ENCODE measurements at regions not wholly inside any gene's neighbourhood (a gene's known extent, or its start where the extent isn't known, plus 50 kb on each side); places are given as distances from the start of the nearest gene placed in this dataset.

DNA sequence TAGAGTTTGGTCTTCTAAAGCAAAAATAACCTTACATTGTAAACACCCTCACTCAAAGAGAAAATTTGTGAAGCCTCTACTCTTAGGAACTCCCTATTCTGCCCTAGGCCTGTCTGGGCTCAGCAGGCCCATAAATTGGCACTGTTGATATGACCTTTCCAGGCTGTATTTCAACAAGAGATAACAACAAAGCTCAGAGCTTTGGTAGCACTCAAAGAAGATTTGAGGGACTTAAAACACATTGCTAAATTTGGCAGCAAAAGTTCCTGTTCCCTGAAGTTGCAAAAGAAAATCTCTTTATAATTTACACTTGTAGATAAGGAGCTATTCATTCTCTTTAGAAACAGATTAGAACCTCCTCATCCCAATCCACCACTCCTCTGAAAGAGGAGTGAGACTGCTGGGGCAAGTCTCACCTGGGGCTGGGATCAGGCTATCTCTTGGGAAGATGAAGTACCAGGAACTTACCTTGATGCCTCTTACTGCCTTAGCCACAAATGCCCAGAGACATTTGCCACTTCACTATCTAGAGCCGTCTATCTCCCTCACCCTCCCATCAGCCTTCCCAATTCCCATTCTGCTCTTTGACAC is 110.4 kb upstream of the AKIP1 start:
- DNase-seq: no peak

DNA sequence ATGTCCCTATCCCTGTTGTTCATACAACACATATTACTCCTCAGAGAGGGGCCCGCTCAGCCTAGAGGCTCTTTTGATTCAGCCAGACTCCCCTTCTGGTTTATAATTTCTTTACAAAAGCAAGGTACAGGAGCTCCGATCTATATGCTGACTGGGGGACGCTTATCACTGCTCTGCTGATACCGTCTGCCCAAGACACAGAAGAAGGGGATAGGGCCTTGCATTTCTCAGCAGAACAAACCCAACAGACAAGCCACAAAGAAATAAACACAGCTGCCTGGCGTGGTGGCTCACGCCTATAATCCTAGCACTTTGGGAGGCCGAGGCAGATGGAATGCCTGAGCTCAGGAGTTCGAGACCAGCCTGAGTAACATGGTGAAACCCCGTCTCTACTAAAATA is 109.9 kb upstream of the AKIP1 start:
- no peak for DNase-seq

DNA sequence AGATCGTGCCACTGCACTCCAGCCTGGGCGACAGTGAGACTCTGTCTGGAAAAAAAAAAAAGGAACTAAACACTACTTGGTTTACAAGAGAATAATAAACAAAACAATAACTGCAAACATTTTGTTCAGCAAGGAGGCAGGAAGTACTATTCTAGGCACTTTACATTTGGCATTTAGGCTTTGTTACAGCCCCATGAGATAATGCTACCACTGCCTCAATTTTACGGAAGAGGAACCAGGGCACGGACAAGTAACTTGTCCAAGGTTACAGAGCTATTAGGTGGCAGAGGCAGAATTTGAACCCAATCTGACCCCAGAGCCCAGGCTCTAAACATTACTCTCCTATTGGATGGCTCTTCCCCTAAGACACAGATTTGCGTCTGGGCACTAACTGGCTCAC is 108.7 kb upstream of the AKIP1 start:
- DNase-seq: no peak

DNA sequence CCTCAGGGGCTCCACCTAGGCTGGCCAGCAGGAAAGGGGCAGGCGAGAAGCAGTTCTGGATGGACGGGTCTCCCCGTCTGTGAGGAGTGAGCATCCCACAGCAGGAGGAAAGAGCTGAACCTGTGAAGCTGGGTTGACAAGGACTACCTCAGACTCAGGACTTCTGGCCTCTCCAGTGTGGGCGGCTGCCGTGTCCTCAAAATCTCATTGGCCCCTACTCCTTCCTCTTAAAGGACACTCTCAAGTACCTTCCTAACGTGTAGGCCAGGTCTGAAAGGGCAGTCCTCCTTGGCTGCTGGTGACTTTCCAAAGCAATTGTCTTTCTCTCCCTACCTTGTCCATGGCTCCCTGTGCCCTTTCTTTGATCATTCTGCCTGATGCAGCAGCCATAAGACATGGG is 107.0 kb upstream of the AKIP1 start:
- no peak for DNase-seq

DNA sequence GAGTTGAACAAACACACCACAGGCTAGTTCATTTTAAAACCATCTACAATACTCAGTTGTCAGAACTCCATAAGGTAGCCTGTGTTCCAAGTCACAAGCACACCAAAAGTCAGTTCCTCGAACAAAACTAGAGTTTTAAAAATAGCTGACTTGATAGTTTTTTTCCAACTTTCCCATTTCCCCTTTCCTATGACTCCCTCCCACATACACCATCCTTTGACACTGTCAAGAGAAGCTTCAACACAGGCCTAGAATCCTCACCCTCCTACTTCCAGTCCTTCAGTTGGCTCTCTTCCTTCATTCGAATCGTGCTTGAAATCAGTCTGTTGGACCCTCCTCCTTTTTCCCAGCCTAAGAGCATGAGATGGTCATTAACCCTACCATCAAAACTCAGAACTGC is 105.7 kb upstream of the AKIP1 start:
- DNase-seq: no peak

DNA sequence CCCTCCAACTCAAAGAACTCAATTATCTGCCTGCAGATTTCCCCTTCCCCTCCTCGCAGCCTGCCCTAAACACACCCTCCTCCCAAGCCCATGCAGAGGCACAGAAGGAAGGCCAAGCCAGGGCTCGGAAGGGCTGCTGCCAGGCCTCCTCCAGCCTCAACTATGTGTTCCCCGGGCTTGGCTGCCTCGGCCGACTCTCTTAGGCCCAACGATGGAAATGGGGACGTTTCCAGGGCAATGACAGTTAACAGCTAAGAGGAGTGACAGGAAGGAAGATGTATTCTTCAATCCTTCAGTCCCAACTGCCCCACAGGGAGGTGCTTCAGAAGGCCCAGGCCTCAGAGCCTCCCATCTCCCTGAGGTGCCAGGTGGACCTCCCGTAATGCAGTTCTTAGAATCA is 104.0 kb upstream of the AKIP1 start:
- DNase-seq: no peak

DNA sequence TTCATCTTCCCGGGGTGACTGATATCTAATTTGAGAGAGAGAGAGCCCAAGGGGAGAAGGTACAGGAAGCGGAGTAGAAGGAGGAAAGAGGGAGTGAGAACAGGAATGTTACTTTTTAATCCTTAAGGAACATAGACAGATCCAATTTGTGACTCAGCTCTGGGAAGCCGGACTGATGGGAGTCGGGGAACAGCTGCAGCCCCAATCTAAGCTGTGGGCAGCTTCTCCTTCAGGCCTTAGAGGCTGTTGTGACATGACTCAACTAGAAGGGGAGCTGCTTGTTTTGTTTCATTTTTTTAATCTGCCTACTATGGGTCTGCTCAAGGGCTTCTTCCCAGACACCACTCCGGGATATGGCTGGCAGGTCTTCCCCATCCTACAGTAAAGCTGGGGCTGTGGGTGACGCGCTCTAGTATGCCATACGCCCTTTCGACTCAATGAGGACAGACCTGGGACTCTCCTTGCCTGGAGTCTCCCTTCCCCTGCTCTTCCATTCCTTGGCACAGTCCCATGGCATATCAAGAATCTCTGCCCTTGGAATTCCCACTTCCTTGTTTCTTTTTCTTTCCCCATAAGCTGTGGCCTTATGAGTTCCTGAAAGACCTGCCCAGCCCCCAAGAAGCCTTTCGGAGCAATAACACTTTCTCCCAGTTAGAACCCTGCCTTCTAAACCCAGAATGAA is 103.3 kb upstream of the AKIP1 start:
- DNase-seq: no peak

DNA sequence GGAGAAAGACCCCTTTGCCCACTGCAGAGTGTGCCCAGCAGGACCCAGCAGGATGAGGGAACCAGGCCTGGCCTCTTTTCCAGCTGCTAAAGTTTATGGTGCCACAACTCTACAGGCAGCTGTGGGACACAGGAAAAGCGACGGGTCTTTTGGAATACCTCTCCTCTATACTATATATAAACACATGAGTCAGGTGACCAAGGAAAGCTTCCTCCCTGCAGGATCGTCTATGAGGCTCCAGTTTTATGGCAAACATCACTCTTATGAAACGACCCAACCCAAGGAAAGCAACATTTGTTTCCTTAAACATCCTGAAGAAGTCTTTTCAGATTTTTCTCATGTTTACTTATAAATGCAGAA is 102.8 kb upstream of the AKIP1 start:
- no peak for DNase-seq

DNA sequence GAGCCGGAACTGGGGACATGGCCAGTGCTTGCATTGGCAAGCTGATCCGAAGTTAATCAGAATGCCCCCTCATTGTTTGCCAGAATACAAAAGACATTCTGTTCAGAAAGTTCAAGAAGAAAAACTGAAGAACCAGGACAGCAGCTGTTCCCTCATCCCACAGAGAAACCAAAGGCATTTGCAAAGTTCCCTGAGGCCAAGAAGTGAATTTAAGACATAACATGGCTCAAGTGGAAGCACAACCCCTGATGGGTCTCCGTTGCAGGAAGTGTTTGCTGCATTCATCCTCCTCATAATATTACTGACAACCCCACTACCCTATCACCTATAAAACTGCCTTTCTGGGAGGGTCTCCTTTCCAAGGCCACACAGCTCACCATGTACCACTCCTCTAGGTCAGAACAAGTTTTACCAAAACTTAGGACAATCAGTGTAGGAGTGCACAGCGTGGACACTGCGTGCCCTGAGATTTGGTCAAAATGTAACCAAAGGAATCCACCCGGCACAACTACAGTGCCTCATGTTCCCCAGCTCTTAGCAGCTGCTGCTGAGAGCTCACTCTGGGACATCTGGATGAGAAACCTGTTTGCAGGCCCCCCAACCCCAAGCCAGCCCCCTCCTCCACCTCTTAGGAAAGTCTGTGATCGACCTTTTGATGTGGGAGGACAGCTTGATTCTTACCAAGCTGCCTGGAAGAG is 101.6 kb upstream of the AKIP1 start:
- no peak for DNase-seq

DNA sequence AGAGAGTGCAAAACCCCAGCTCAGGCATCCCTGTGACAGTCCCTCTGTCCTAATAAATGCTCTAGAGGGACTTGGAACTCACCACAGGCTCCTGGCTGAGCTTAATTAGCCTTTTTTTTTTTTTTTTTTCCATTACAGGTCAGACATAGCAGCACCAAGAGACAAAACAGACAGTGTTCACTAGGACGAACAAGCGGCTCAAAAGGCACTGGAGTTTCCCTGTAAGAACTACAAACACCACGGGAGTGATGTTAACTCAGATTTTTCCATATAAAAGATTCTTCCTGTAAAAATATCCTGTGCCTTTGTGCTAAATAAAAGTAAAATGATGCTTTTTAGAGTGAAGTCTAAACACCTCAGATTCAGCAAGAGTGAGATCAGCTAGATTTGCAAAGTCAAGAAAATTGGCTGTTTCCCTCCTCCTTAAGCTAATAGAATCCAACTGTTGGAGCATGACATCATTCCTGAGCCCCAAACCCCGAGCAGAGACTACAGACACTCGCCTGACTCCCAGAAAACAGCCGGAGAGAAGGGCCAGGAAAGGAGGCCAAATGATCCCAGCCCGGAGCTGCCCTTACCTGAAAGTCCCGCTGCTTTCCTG is 101.0 kb upstream of the AKIP1 start:
- DNase-seq: no peak

DNA sequence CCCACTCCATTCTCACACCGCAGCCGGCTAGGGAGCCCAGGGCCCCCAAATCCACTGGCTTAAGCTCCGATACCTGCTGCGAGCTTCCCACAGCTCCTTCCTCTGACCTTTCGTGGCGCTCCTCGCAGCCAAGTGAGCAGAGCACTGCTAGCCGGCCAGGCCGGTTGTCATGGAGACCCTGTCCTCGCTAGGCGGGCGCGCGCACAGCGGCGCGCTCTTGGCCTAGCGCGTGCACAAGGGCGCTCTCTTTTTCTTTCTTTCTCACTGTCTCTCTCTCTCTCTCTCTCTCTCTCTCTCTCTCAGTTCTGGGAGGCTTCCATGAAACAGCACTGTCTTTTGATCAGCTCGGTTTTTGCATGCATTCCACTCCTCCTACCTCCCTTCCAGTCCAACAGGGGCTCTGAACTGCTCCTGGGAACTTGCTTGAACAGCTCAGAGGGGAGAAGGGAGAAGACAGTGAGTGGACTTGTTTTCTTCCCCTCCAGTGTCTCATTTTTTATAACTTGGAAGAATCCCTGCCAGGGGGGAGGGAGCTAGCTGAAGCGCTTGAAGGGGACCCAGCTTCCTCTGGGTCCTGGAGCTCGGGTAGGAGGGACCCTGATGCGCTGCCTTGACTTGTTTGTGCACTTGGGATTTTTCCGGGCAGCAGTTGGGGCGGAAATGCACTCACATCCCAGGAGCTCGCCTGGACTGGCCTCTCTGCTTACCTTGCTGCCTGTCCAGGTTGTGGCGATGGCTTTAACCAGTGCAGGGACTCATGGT is 100.3 kb upstream of the AKIP1 start:
- no peak for DNase-seq

DNA sequence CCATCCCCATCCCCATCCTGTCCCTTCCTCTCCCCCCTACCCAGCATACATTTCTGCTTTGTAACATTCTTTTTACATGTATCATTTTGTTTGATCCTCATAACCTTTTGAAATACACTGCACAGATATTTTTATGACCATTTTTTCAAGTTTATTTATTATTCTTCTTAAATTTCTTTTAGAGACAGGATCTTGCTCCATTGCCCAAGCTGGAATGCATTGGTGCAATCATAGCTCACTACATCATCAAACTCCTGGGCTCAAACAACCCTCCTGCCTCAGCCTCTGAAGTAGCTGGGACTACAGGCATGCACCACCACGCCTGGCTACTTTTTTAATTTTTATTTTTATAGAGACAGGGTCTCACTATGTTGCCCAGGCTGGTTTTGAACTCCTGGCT is 99.4 kb upstream of the AKIP1 start:
- DNase-seq: no peak

DNA sequence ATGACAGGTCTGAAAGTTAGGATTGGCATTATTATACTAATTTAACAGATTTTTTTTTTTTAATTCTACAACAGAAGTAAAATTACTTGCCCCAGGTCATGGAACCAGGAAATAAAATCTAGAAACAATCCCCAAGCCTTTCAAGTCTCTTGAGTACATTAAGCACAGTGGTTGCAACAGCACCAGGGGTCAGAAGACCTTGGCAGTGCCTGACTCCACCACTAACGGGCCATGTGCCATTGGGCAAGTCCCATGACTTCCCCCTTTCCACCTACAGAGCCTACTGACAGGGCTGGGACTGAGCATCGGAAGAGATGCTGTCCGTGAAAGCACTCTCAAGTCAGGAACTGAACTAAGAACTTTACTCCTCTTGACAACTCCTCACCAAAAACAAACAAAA is 98.6 kb upstream of the AKIP1 start:
- no peak for DNase-seq

DNA sequence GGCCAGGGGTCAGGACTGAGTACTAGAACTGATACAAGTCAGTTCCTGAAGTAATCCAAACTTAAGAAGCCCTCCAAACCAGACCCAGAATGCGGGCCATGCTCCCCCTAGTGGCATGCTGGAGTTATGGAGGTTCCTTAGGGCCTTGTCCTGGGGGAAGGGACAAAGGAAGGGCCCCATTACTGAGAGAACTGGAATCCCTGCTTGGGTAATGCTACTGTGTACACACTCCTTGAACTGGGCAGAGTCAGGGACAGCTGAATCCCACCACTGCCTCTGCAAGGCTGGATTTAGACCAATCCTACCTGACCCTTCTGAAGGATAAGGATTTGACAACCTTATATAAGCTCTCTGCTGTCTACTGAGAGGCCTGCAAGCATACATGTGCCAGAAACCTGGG is 97.3 kb upstream of the AKIP1 start:
- peak; percentile 19 for DNase-seq

DNA sequence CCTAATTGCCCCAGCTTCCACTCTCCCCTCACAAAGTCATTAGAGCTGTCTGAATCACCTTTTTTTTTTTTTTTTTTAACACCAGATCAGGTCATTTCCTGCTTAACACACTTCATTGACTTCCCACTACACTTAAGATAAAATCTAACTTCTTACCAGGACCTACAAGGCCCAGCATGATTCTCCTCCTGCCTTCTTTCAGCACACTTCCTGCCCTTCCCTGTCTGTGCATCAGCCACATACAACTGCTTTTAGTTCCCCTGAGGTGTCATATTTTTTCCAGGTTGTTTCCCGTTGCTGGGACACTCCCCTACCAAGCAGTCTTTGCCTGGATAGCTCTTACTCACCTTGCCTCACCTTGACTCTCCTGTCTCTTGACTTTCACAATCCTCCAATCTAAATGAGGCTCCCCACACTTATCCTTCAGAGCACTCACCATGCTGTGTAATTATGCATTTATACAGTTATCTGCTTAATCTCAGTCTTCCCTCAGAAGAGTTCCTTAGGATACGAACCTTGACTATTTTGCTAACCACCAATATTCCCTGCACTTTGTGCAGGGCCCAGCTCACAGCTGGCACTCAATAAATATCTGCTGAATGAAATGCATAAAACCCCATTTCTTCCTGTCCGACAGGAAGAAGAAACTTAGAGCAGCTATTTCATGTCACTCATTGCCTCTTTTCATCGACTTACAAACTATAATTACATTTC is 96.6 kb upstream of the AKIP1 start:
- no peak for DNase-seq

DNA sequence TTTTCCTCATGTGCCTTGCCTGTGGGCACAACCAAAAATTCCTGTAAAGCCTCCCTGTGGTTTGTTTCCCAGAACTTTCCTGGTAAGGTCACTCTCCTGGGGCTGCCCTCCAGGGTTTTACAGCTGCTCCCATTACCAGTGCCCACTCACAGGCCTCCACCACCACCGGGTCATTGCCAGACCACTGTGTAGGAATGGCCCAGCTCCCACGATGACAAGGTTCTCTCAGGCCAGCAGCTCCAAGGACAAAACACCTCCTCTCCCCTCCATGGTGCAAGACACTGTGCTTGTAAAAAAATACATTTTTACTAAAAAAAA is 96.1 kb upstream of the AKIP1 start:
- no peak for DNase-seq

DNA sequence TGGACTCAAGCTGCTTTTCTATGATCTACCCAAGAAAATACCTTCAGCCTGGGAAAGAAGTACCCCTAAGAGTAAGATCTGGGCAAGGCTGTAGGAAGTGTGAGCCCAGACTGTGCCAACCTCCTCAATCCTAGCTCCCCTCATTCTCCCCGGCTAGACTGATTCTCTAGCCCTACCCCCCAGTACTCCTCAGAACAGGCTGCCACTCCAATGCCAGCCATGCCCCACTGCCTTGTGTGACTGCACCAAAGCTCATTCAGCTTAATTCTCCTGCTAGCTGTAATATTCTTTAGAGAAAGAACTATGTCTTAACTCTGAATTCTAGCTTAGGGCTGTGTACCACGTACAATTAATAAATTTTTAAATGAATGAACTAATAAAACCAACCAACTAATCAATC is 92.6 kb upstream of the AKIP1 start:
- DNase-seq: no peak

DNA sequence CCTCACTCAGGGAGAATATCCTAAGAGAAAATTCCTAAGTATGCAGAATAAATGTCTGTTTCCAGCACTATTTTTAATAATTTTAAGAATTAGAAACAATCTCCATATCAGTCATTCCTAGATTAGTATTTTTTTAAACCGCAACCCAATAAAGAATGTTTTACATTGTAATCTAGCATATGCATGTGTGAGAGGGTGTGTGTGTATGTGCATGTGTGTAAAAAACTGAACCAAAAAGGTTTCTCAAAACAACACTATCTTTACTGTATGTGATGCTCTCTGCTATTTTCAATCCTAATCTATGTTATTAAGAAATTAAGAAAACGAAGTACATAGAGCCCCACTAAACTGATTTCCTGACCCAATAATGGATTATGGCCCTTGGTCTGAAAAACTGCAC is 90.6 kb upstream of the AKIP1 start:
- DNase-seq: no peak

DNA sequence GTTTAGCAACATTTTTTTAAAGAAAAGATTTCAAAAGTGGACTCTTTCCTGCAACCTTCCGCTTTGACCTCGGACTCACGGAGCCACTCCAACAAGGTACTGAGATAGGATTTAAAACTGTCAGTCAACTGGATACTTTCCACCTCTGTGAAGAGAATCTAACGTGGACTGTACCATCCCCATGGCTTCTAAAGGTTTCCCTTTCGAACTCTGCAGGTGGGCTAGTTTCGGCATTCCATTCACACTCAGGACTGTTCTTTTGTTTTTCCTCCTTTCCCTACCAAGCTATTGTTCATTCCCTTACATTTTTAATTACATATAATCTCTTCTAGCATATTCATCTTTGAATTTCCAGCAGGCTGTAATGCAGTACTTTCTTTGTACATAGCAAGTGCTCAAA is 88.5 kb upstream of the AKIP1 start:
- no peak for DNase-seq

DNA sequence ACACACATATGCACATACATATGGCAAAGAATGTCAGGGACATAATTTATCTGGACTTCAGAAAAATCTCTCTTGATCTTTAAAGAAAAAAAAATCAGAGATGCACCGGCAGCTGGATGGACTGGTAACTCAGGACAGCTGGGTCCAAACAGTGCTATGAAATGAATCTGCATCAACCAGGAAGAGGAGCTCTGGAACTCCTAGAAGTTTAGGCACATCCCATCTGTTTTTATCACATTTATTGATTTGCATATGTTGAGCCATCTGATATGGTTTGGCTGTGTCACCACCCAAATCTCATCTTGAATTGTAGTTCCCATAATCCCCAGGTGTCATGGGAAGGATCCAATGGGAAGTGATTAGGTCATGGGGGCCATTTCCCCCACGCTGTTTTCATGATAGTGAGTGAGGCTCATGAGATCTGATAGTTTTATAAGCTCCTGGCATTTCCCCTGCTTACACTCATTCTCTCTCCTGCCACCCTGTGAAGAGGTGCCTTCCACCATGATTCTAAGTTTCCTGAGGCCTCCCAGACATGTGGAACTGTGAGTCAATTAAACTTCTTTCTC is 87.7 kb upstream of the AKIP1 start:
- no peak for DNase-seq

DNA sequence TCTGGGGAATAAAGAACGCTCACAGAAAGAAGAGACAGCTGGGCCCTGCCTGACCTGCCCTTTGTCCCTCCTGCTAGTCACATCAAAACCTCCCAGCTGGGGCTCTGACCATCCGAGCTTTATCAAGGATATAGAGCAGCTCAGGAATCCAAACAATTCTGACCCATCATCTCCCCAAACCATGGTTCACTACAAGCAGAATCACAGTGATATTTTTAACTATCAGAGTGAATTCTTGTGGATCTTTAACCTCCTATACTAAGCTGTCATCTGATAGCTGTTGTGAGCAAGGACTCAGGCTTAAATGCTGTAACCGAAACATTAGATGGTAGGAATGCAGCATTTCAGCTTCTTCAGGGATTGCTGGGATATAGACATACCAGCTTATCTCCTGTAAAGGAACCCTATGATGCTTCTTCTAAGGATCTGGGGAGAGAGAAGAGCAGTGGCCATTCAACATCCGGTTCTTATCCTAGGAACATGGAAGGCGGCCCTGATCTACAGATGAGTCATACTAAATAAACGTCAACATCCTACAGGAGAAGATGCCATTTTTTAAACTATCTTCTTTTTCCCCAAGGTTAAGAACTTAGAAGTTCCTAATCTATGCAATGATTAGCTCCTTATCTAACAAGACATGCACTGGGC is 84.7 kb upstream of the AKIP1 start:
- no peak for DNase-seq

DNA sequence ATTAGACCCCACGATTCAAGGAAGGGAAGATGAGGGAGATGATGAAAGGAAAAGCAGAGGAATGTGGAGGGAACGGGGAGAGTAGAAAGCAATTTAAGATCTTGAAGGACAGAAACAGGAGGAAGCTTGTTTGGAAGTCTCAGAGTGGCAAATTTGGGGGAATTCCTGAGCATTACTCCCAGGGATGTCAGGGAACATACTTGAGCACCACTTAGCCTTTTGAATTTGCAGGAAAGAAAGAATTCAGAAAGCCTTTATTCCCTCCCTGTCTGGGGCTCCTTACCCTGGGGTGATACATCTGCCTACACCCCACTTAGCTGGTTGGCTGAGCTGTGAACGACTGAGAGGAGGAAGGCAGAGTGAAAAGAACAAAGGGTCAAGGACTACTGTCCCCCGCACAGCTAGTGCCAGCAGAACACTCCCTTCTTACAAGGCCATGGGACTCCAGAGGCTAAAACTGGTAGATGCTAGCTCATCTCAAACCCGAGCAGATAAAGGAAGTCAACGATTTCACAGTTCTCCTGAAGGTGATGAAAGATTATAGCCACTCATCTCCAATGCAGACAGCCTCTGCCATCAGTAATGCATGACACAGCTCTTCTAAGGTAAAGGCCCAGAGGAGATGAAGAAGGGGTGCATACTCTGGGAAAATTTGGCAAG is 84.0 kb upstream of the AKIP1 start:
- no peak for DNase-seq
